ENCODE measurements at regions not wholly inside any gene's neighbourhood (a gene's known extent, or its start where the extent isn't known, plus 50 kb on each side); places are given as distances from the start of the nearest gene placed in this dataset.

DNA sequence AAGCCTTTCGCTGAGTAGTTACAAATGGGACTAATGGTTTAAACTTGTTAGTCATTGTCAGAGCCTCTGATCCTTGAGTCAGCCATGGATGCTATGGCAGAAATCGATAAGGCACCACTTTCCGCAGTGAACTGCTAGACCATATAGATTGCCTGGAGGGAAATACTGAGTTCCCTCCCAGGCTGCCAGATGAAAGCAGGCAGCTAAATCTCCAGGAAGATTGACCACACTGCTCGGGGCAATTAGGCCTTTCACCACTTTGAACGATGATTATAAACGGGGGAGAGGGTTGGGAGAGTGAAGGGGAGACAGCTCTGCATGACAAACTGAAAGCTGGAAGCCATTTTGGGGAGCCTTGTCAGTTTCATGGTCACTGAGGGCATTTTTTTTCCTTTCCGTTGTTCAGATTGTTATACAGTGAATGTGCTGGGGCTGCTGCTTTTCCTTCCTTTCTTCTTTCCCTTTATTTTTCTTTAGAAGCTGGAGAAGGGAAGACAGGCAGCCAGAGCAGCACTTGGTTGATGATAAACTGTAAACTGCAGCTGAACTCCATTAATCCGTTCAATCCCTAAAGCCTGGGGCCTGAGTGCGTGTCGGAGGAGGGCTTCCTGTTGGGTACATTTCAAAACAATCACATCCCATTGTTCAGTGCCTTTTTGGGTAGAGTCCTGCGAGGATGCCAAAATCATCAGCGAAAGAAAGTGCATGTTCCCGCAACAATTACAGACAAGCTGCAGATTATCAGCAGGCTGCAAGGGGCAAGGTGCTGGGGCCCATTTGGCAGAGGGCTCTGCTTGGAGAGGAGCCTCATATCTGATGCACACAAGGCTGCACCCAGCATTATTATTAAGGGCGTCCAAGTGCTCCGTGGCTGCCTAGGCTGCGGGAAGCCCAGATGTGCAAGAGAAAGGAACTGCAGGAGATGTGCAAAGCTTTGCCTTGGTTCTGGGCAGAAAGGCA is 308.4 kb downstream of the PSAT1 start:
- Histone ChIP-seq H3K27me3 (ENCODE audit: control insufficient read depth, insufficient read depth, low read length) (no peaks in the 10 kb centered on the region), H3K36me3 (ENCODE audit: control insufficient read depth, insufficient read depth, low read length) (no peaks in the 10 kb centered on the region), H3K4me3 (ENCODE audit: low read depth, low read length) (no peak overlapping the region)
- TF ChIP-seq, protein P1, sequence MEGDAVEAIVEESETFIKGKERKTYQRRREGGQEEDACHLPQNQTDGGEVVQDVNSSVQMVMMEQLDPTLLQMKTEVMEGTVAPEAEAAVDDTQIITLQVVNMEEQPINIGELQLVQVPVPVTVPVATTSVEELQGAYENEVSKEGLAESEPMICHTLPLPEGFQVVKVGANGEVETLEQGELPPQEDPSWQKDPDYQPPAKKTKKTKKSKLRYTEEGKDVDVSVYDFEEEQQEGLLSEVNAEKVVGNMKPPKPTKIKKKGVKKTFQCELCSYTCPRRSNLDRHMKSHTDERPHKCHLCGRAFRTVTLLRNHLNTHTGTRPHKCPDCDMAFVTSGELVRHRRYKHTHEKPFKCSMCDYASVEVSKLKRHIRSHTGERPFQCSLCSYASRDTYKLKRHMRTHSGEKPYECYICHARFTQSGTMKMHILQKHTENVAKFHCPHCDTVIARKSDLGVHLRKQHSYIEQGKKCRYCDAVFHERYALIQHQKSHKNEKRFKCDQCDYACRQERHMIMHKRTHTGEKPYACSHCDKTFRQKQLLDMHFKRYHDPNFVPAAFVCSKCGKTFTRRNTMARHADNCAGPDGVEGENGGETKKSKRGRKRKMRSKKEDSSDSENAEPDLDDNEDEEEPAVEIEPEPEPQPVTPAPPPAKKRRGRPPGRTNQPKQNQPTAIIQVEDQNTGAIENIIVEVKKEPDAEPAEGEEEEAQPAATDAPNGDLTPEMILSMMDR (IDR thresholded peaks at IDR 0.05; ENCODE audit: insufficient read depth, low read length, poor library complexity, severe bottlenecking), result no peak
- no peak for DNase-seq (ENCODE audit: low read depth)

DNA sequence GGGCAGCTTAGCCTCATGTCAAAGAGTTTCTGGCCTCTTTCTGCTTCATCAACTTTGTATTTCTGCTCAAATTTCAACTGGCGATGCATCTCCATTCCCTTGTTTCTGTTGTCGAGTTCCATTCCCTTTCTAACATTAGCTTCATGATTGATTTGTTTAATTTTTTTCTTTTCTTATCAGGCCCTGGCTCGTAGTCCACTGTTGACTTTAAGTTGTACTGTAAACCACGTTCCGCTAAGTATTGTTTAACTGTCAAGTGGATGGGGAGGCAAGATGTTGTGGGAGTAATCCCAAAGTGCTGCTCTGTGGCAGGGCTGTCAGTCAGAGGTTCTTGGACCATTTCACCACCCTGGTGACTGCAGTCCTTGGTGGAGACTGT is 309.1 kb downstream of the PSAT1 start:
- no peak for DNase-seq (ENCODE audit: low read depth)
- Histone ChIP-seq H3K4me3 (ENCODE audit: low read depth, low read length) (no peak overlapping the region), H3K27me3 (ENCODE audit: control insufficient read depth, insufficient read depth, low read length) (no peaks in the 10 kb centered on the region), H3K36me3 (ENCODE audit: control insufficient read depth, insufficient read depth, low read length) (no peaks in the 10 kb centered on the region)
- TF ChIP-seq, protein P1 (IDR thresholded peaks at IDR 0.05; ENCODE audit: insufficient read depth, low read length, poor library complexity, severe bottlenecking), result no peak

DNA sequence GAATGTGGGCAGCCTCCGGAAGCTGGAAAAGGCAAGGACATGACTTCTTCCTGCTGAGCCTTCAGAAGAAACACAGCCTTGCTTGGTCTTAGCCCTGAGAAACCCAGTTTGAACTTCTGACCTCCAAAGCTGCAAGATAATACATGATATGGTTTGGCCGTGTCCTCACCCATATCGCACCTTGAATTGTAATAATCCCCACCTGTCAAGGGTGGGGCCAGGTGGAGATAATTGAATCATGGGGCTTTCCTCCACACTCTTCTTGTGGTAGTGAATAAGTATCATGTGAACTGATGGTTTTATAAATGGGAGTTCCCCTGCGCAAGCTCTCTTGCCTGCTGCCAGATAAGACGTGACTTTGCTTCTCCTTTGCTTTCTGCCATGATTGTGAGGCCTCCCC is 310.9 kb downstream of the PSAT1 start:
- no peak for DNase-seq (ENCODE audit: low read depth)
- Histone ChIP-seq H3K4me3 (ENCODE audit: low read depth, low read length) (no peak overlapping the region), H3K27me3 (ENCODE audit: control insufficient read depth, insufficient read depth, low read length) (no peaks in the 10 kb centered on the region), H3K36me3 (ENCODE audit: control insufficient read depth, insufficient read depth, low read length) (no peaks in the 10 kb centered on the region)
- TF ChIP-seq, protein P1 (IDR thresholded peaks at IDR 0.05; ENCODE audit: insufficient read depth, low read length, poor library complexity, severe bottlenecking), result no peak

DNA sequence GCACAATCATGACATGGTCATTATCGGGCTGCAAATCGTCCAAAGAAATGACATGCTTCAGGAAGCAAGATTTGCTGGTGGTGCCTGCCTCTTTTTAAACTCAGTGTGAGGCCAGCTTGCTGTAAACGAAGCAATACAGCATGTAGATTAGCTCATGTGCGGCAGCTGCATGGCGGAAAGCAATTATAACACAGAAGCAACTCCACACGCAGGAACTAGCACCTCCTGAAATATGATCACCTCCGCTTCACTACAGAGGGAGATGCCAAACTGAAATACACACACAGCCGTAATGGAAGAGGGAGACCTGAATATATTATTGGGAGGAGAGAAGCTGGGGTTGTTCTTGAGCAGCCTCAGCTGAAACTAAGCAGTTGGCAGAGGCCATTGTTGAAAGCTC is 312.5 kb downstream of the PSAT1 start:
- Histone ChIP-seq H3K4me3 (ENCODE audit: low read depth, low read length) (no peak overlapping the region), H3K27me3 (ENCODE audit: control insufficient read depth, insufficient read depth, low read length) (no peaks in the 10 kb centered on the region), H3K36me3 (ENCODE audit: control insufficient read depth, insufficient read depth, low read length) (no peaks in the 10 kb centered on the region)
- no peak for DNase-seq (ENCODE audit: low read depth)
- TF ChIP-seq, protein P1 (IDR thresholded peaks at IDR 0.05; ENCODE audit: insufficient read depth, low read length, poor library complexity, severe bottlenecking), result no peak

DNA sequence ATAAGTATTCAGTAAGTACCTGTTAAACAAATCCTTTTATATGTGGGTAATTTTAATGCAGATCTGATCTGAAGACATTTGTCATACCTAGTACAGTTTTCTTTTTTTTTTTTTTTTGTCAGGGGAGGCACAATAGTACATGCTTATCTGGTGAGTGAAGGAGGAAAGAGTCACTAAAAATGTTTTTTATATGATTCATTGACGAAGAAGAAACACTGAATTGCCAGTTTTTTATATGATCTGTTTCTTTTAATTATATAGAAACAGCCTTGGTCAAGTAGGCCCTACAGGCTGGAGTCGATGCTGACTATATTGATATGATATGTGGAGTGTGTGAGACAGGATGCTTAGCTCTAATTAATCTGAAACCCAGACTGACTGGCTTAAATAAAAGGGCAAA is 315.2 kb downstream of the PSAT1 start:
- TF ChIP-seq, protein P1 (IDR thresholded peaks at IDR 0.05; ENCODE audit: insufficient read depth, low read length, poor library complexity, severe bottlenecking), result no peak
- Histone ChIP-seq H3K27me3 (ENCODE audit: control insufficient read depth, insufficient read depth, low read length) (no peaks in the 10 kb centered on the region), H3K36me3 (ENCODE audit: control insufficient read depth, insufficient read depth, low read length) (no peaks in the 10 kb centered on the region), H3K4me3 (ENCODE audit: low read depth, low read length) (no peak overlapping the region)
- DNase-seq (ENCODE audit: low read depth), result no peak

DNA sequence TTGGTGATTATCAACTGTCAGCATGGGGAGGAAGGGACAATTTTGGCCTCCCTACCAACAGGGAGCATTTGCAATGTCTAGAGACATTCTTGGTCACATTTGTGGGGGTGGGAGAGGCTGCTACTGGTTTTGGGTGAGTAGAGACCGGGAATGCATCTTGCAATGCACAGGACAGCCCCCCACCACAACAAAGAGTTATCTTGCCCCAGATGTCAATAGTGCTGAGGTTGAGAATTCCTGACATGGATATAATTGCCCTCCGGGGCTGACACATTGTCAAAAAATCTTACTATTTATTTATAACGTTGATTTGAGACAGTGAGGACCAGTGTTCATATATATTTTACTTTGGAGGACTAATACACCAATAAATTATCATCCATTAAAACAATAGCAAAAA is 316.1 kb downstream of the PSAT1 start:
- TF ChIP-seq, protein P1 (IDR thresholded peaks at IDR 0.05; ENCODE audit: insufficient read depth, low read length, poor library complexity, severe bottlenecking), result no peak
- DNase-seq (ENCODE audit: low read depth), result no peak
- Histone ChIP-seq H3K36me3 (ENCODE audit: control insufficient read depth, insufficient read depth, low read length) (no peaks in the 10 kb centered on the region), H3K27me3 (ENCODE audit: control insufficient read depth, insufficient read depth, low read length) (no peaks in the 10 kb centered on the region), H3K4me3 (ENCODE audit: low read depth, low read length) (no peak overlapping the region)
